GM23338 (cell line): ENCODE measurements at regions not wholly inside any gene's neighbourhood (a gene's known extent, or its start where the extent isn't known, plus 50 kb on each side); places are given as distances from the start of the nearest gene placed in this dataset.

Source experiments
- ATAC-seq: fragments of 200-7000 bp; cut with Tn5 transposase; 3 replicates; pipeline ENCODE4 v1.9.1; 2020
- DNase-seq: peaks from one replicate; pipeline ENCODE4 v3.0.0-alpha.2; 2015; ENCODE audit warnings: low spot score
- H2AFZ ChIP-seq: fragments of 200-600 bp; sonication (generic); 2 replicates; pipeline ENCODE4 v1.8.0; 2016; ENCODE audit warnings: antibody characterized with exemption, mild to moderate bottlenecking, moderate library complexity
- H3F3A ChIP-seq: fragments of 200-600 bp; sonication (generic); replicated peaks from 2 replicates; pipeline ENCODE4 v1.8.0; 2017; ENCODE audit warnings: antibody characterized with exemption, mixed run types, low read depth
- H3K27ac ChIP-seq: fragments of 200-600 bp; sonication (generic); 2 replicates; pipeline ENCODE4 v1.6.1; 2016; ENCODE audit warnings: low read depth
- H3K27me3 ChIP-seq: fragments of 200-600 bp; sonication (generic); 2 replicates; pipeline ENCODE4 v1.8.0; 2016; ENCODE audit warnings: mild to moderate bottlenecking, mixed run types, moderate library complexity; ENCODE audit not compliant: insufficient read depth
- H3K36me3 ChIP-seq: fragments of 200-600 bp; sonication (generic); 2 replicates; pipeline ENCODE4 v1.8.0; 2016; ENCODE audit warnings: mild to moderate bottlenecking; ENCODE audit not compliant: insufficient read depth
- H3K4me1 ChIP-seq: fragments of 200-600 bp; sonication (generic); 2 replicates; pipeline ENCODE4 v1.8.0; 2016; ENCODE audit warnings: mild to moderate bottlenecking, moderate library complexity; ENCODE audit not compliant: insufficient read depth
- H3K4me2 ChIP-seq: fragments of 200-600 bp; sonication (generic); 2 replicates; pipeline ENCODE4 v1.7.1; 2017; ENCODE audit warnings: mixed run types
- H3K4me3 ChIP-seq: fragments of 200-600 bp; sonication (generic); 2 replicates; pipeline ENCODE4 v1.6.1; 2016; ENCODE audit warnings: mixed run types
- H3K79me2 ChIP-seq: fragments of 200-600 bp; sonication (generic); replicated peaks from 2 replicates; pipeline ENCODE4 v1.8.0; 2017; ENCODE audit warnings: mild to moderate bottlenecking; ENCODE audit not compliant: insufficient read depth
- H3K9me2 ChIP-seq: fragments of 200-600 bp; sonication (generic); 2 replicates; pipeline ENCODE4 v1.8.0; 2017; ENCODE audit not compliant: insufficient read depth
- H4K20me1 ChIP-seq: fragments of 200-600 bp; sonication (generic); replicated peaks from 2 replicates; pipeline ENCODE4 v1.8.0; 2017; ENCODE audit warnings: mild to moderate bottlenecking; ENCODE audit not compliant: insufficient read depth
- H3K27ac Mint-ChIP-seq: 2 replicates; pipeline ENCODE4 v1.8.0; 2020; ENCODE audit warnings: inconsistent platforms, mild to moderate bottlenecking, moderate library complexity, mixed read lengths
- H3K27me3 Mint-ChIP-seq: 3 replicates; pipeline ENCODE4 v1.8.0; 2022; ENCODE audit warnings: low read depth, mild to moderate bottlenecking, moderate library complexity, mixed read lengths, inconsistent platforms; ENCODE audit not compliant: insufficient read depth, poor library complexity
- H3K36me3 Mint-ChIP-seq: 3 replicates; pipeline ENCODE4 v1.8.0; 2021; ENCODE audit warnings: low read depth, mild to moderate bottlenecking, inconsistent platforms, moderate library complexity, mixed read lengths
- H3K4me1 Mint-ChIP-seq: 3 replicates; pipeline ENCODE4 v1.8.0; 2020; ENCODE audit warnings: mild to moderate bottlenecking, inconsistent platforms, mixed read lengths
- H3K4me3 Mint-ChIP-seq: 3 replicates; pipeline ENCODE4 v1.8.0; 2021; ENCODE audit warnings: moderate library complexity, mild to moderate bottlenecking, inconsistent platforms, mixed read lengths
- H3K9me3 Mint-ChIP-seq: 3 replicates; pipeline ENCODE4 v1.8.0; 2020; ENCODE audit warnings: moderate library complexity, mild to moderate bottlenecking, inconsistent platforms, mixed read lengths
- CREB1 ChIP-seq: fragments of 250-450 bp; sonication (Bioruptor Pico); IDR thresholded peaks from 2 replicates; pipeline ENCODE4 v1.5.0; 2020; ENCODE audit warnings: low read depth, mild to moderate bottlenecking, moderate library complexity
- CTCF ChIP-seq, 2 experiments: fragments of 200-600 bp in 1 of 2; sonication (generic) in 1 of 2; conservative IDR thresholded peaks; 2 replicates each; pipeline versions ENCODE4 v1.5.1 to v1.6.1; 2016 to 2017; ENCODE audit warnings: antibody characterized with exemption in 2 of 2, low read depth in 2 of 2, mild to moderate bottlenecking in 2 of 2, moderate library complexity in 1 of 2
- ETS1 ChIP-seq: IDR thresholded peaks from 2 replicates; pipeline ENCODE4 v1.6.1; 2016; ENCODE audit warnings: antibody characterized with exemption
- EZH2 ChIP-seq: fragments of 200-600 bp; sonication (generic); IDR thresholded peaks from one replicate; pipeline ENCODE4 v1.8.0; 2017; ENCODE audit warnings: antibody characterized with exemption, mild to moderate bottlenecking, low read depth; ENCODE audit not compliant: unreplicated experiment
- EZH2phosphoT487 ChIP-seq: fragments of 200-600 bp; sonication (generic); IDR thresholded peaks from one replicate; pipeline ENCODE4 v1.8.1; 2018; ENCODE audit warnings: antibody characterized with exemption; ENCODE audit not compliant: unreplicated experiment
- JUNB ChIP-seq: IDR thresholded peaks from one replicate; pipeline ENCODE4 v1.6.1; 2016; ENCODE audit warnings: antibody characterized with exemption; ENCODE audit not compliant: unreplicated experiment
- NANOG ChIP-seq: IDR thresholded peaks from 2 replicates; pipeline ENCODE4 v1.6.1; 2016; ENCODE audit warnings: antibody characterized with exemption, borderline replicate concordance
- POLR2AphosphoS5 ChIP-seq: IDR thresholded peaks from 2 replicates; pipeline ENCODE4 v1.6.1; 2016; ENCODE audit warnings: antibody characterized with exemption, low read depth
- REST ChIP-seq: IDR thresholded peaks from one replicate; pipeline ENCODE4 v1.6.1; 2018; ENCODE audit warnings: antibody characterized with exemption; ENCODE audit not compliant: unreplicated experiment
- STAT1 ChIP-seq: IDR thresholded peaks from one replicate; pipeline ENCODE4 v1.6.1; 2016; ENCODE audit warnings: antibody characterized with exemption; ENCODE audit not compliant: unreplicated experiment
- ZNF114 ChIP-seq: fragments of 250-450 bp; sonication (Bioruptor Pico); IDR thresholded peaks from 2 replicates; pipeline ENCODE4 v1.5.0; 2020; ENCODE audit warnings: mild to moderate bottlenecking, moderate library complexity
- ZNF331 ChIP-seq: fragments of 250-450 bp; sonication (Bioruptor Pico); IDR thresholded peaks from 2 replicates; pipeline ENCODE4 v1.5.0; 2020; ENCODE audit warnings: low read depth, mild to moderate bottlenecking, moderate library complexity
- ZNF462 ChIP-seq: fragments of 250-450 bp; sonication (Bioruptor Pico); IDR thresholded peaks from 2 replicates; pipeline ENCODE4 v1.5.0; 2020; ENCODE audit warnings: mild to moderate bottlenecking, moderate library complexity

- TF ChIP-seq ZNF462 (no peak), STAT1 (no peak)
These were observed 857.3 kb downstream of the RNF144A start (continued) for GRCh38 chr2:7774481-7774880.

GRCh38 chr2:7777668-7778067, 860.5 kb downstream of the RNF144A start:
- H3K27me3 ChIP-seq: no peaks in the 10 kb centered on the region
- no peak overlapping the region for H3K4me3 Mint-ChIP-seq
- no peak overlapping the region for H3K4me2 ChIP-seq

More at GRCh38 chr2:7777668-7778067, 860.5 kb downstream of the RNF144A start:
- Mint-ChIP-seq H3K27ac (no peak overlapping the region), H3K36me3 (no peaks in the 10 kb centered on the region; the same call in 2 of the 3 replicates), H3K4me1 (peaks cover 11% of the 10 kb centered on the region), H3K27me3 (peaks cover 5% of the 10 kb centered on the region), H3K9me3 (no peaks in the 10 kb centered on the region)
- no peaks in the 10 kb centered on the region for H3K79me2 ChIP-seq
- no peaks in the 10 kb centered on the region for H3K36me3 ChIP-seq
- H2AFZ ChIP-seq: no peak overlapping the region
- H4K20me1 ChIP-seq: no peaks in the 10 kb centered on the region
- no peak for ATAC-seq
- peaks cover 14% of the 10 kb centered on the region for H3K9me2 ChIP-seq
- no peak for TF ChIP-seq ZNF331
- TF ChIP-seq CTCF (conservative IDR thresholded peaks at IDR 0.05; ENCODE audit: low read depth in 2 of 2): no peak
- TF ChIP-seq JUNB: no peak
- no peak for TF ChIP-seq ZNF114 (CRISPR knock-in tag)
- no peak for TF ChIP-seq EZH2
- TF ChIP-seq NANOG: no peak
- no peak for TF ChIP-seq EZH2phosphoT487
- no peak for TF ChIP-seq ETS1
- no peak for TF ChIP-seq REST
- no peak for TF ChIP-seq STAT1
- TF ChIP-seq POLR2AphosphoS5: no peak
- no peak for TF ChIP-seq CREB1 (CRISPR knock-in tag)
- no peak overlapping the region for H3K27ac ChIP-seq
- no peak for DNase-seq
- H3K4me3 ChIP-seq: no peak overlapping the region
- H3F3A ChIP-seq: no peaks in the 10 kb centered on the region
- H3K4me1 ChIP-seq: peaks cover 9% of the 10 kb centered on the region; the same call in 1 of the 2 replicates
